Mammary epithelial cell (primary cell): ENCODE measurements at regions not wholly inside any gene's neighbourhood (a gene's known extent, or its start where the extent isn't known, plus 50 kb on each side); places are given as distances from the start of the nearest gene placed in this dataset.

Experiments used
- EZH2 ChIP-seq: IDR thresholded peaks from 2 replicates; pipeline ENCODE4 v1.6.1; 2012; ENCODE audit warnings: low read length, inconsistent platforms, borderline replicate concordance
- TF ChIP-seq, protein P1 (sequence below), 2 donors: IDR thresholded peaks in 1 of 2; conservative IDR thresholded peaks in 1 of 2; 2 replicates each; pipeline ENCODE4 v1.5.1; 2011 to 2012; ENCODE audit warnings: inconsistent platforms in 2 of 2, low read length in 2 of 2, mild to moderate bottlenecking in 2 of 2, control low read depth in 1 of 2, low read depth in 1 of 2; ENCODE audit not compliant: insufficient read depth in 1 of 2; ENCODE audit errors: extremely low read depth in 1 of 2

DNA sequence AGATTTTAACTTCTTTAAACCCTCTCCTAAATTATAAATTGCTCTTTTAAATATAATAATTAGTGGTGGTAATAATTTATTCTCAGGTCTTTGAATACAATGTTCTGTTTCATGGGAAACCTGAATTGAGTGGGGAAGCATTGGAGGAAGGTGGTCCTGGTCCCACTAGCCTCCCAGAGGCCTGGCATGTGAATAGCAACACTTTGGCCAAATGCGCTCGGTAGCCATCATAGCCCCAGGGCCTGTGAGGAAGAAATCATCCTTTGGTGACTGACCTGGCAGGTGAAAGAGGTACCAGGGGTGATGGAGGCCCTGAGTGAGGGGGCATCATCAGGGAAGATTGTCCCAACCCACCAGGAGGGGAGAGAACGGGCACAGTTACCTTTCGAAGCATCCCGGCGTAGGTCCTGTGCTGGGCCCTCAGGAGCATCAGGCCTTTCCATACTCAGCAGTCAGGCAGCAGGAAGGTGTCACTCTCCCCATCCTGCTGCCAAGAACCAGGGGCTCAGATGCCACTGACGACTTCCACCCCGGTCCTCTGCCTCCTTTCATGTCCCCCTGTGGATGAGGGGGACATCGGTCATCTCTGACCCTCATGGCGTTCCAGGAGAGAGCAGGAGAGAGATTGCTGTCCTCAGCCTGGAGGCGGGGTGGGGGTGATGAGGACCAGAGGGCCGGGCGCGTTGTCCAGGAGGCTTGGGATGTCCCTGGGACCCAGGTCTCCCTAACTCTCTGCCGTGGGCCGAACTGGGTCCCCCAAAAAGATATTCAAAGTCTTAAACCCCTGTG, 78.6 kb upstream of the HPCAL1 start:
- TF ChIP-seq EZH2: no peak
- TF ChIP-seq, protein P1, sequence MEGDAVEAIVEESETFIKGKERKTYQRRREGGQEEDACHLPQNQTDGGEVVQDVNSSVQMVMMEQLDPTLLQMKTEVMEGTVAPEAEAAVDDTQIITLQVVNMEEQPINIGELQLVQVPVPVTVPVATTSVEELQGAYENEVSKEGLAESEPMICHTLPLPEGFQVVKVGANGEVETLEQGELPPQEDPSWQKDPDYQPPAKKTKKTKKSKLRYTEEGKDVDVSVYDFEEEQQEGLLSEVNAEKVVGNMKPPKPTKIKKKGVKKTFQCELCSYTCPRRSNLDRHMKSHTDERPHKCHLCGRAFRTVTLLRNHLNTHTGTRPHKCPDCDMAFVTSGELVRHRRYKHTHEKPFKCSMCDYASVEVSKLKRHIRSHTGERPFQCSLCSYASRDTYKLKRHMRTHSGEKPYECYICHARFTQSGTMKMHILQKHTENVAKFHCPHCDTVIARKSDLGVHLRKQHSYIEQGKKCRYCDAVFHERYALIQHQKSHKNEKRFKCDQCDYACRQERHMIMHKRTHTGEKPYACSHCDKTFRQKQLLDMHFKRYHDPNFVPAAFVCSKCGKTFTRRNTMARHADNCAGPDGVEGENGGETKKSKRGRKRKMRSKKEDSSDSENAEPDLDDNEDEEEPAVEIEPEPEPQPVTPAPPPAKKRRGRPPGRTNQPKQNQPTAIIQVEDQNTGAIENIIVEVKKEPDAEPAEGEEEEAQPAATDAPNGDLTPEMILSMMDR (conservative IDR thresholded peaks at IDR 0.05 in 1 of 2, IDR thresholded peaks at IDR 0.05 in 1 of 2; ENCODE audit: extremely low read depth in 1 of 2, insufficient read depth in 1 of 2, low read depth in 1 of 2, low read length in 2 of 2): no peak
